ENCODE measurements at regions not wholly inside any gene's neighbourhood (a gene's known extent, or its start where the extent isn't known, plus 50 kb on each side); places are given as distances from the start of the nearest gene placed in this dataset.

- H3K27ac ChIP-seq = no peak overlapping the region
- intact Hi-C loops (cut with DNase I) = no loop called here
- H3K27me3 ChIP-seq = no peaks in the 10 kb centered on the region
- H3K4me1 ChIP-seq = no peaks in the 10 kb centered on the region
- H3K36me3 ChIP-seq = no peaks in the 10 kb centered on the region
- DNase-seq = no peak
- TF ChIP-seq CTCF (IDR thresholded peaks at IDR 0.05) (no peak), POLR2A (IDR thresholded peaks at IDR 0.05) (no peak)
- H3K9me3 ChIP-seq = no peaks in the 10 kb centered on the region
- WGBS, 2 donors = 92% methylated on average over 4 of the region's 4 CpGs
- H3K4me3 ChIP-seq (replicated peaks in 1 of 3) = no peak overlapping the region
These were observed 54.6 kb upstream of the ARHGAP5 start for GRCh38 chr14:32022525-32022924.

- H3K4me3 ChIP-seq (replicated peaks in 1 of 3) = no peak overlapping the region
- TF ChIP-seq POLR2A (IDR thresholded peaks at IDR 0.05) (no peak), CTCF (IDR thresholded peaks at IDR 0.05) (no peak)
- WGBS, 2 donors = 85 to 89% methylated on average over 3 of the region's 3 CpGs
- H3K9me3 ChIP-seq = no peaks in the 10 kb centered on the region
- H3K27me3 ChIP-seq = no peaks in the 10 kb centered on the region
- H3K4me1 ChIP-seq = no peaks in the 10 kb centered on the region
- H3K36me3 ChIP-seq = no peaks in the 10 kb centered on the region
- DNase-seq = no peak
- intact Hi-C loops (cut with DNase I) = no loop called here
- no peak overlapping the region for H3K27ac ChIP-seq
These were observed 54.1 kb upstream of the ARHGAP5 start for GRCh38 chr14:32022938-32023466.

GRCh38 chr14:32023540-32023939 is 53.6 kb upstream of the ARHGAP5 start:
- no peaks in the 10 kb centered on the region for H3K27me3 ChIP-seq
- TF ChIP-seq CTCF (IDR thresholded peaks at IDR 0.05) (no peak), POLR2A (IDR thresholded peaks at IDR 0.05) (no peak)
- H3K27ac ChIP-seq = no peak overlapping the region
- H3K36me3 ChIP-seq = no peaks in the 10 kb centered on the region
- intact Hi-C loops (cut with DNase I) = no loop called here
- H3K4me3 ChIP-seq (replicated peaks in 1 of 3) = no peak overlapping the region
- H3K4me1 ChIP-seq = no peaks in the 10 kb centered on the region
- DNase-seq = no peak
- WGBS, 2 donors = 94 to 96% methylated on average over 3 of the region's 3 CpGs
- no peaks in the 10 kb centered on the region for H3K9me3 ChIP-seq

- 75 to 82% methylated on average over 5 of the region's 5 CpGs for WGBS, 2 donors
- intact Hi-C loops (cut with DNase I) = no loop called here
- Histone ChIP-seq H3K36me3 (no peaks in the 10 kb centered on the region), H3K27ac (no peak overlapping the region), H3K9me3 (no peaks in the 10 kb centered on the region), H3K4me3 (replicated peaks in 1 of 3) (no peak overlapping the region), H3K27me3 (no peaks in the 10 kb centered on the region), H3K4me1 (no peaks in the 10 kb centered on the region)
- no peak for DNase-seq
- TF ChIP-seq CTCF (IDR thresholded peaks at IDR 0.05) (no peak), POLR2A (IDR thresholded peaks at IDR 0.05) (no peak)
These were observed 49.7 kb upstream of the ARHGAP5 start for GRCh38 chr14:32027255-32027939.
